Peyer's patch (tissue), 4 donors: ENCODE measurements at regions not wholly inside any gene's neighbourhood (a gene's known extent, or its start where the extent isn't known, plus 50 kb on each side); places are given as distances from the start of the nearest gene placed in this dataset.

Experiments
- DNase-seq, 3 donors: peaks; one replicate each; pipeline ENCODE4 v3.0.0-alpha.2; 2017 to 2019
- H3K27ac ChIP-seq, 4 donors: fragments of 200-600 bp; sonication (generic); one replicate each; pipeline ENCODE4 v1.5.1; 2016 to 2019
- H3K27me3 ChIP-seq, 2 donors: fragments of 200-600 bp; sonication (generic); one replicate each; pipeline ENCODE4 v1.5.1; 2019
- H3K36me3 ChIP-seq, 3 donors: fragments of 200-600 bp; sonication (generic); one replicate each; pipeline ENCODE4 v1.5.1; 2016 to 2019
- H3K4me1 ChIP-seq, 4 donors: fragments of 200-600 bp; sonication (generic); one replicate each; pipeline ENCODE4 v1.5.1; 2016 to 2019
- H3K4me3 ChIP-seq, 4 donors: fragments of 200-600 bp; sonication (generic); 1 replicate in 3 of 4; 2 replicates in 1 of 4; pipeline ENCODE4 v1.5.1; 2016 to 2019; ENCODE audit warnings: mild to moderate bottlenecking in 1 of 4
- H3K9me3 ChIP-seq, 4 donors: fragments of 200-600 bp; sonication (generic); one replicate each; pipeline ENCODE4 v1.5.1; 2016 to 2019; ENCODE audit warnings: mild to moderate bottlenecking in 1 of 4
- POLR2A ChIP-seq, 2 donors: fragments of 450-650 bp; IDR thresholded peaks; one replicate each; pipeline ENCODE4 v1.5.1; 2017; ENCODE audit warnings: antibody characterized with exemption in 2 of 2, mild to moderate bottlenecking in 2 of 2, moderate library complexity in 2 of 2
- TF ChIP-seq, protein P1 (sequence below), 6 experiments: fragments of 450-650 bp in 4 of 6; fragments of 200-600 bp in 2 of 6; sonication (generic) in 1 of 6; IDR thresholded peaks; one replicate each; pipeline ENCODE4 v1.5.1; 2017 to 2019; ENCODE audit warnings: antibody characterized with exemption in 6 of 6, mild to moderate bottlenecking in 3 of 6, moderate library complexity in 1 of 6

DNA sequence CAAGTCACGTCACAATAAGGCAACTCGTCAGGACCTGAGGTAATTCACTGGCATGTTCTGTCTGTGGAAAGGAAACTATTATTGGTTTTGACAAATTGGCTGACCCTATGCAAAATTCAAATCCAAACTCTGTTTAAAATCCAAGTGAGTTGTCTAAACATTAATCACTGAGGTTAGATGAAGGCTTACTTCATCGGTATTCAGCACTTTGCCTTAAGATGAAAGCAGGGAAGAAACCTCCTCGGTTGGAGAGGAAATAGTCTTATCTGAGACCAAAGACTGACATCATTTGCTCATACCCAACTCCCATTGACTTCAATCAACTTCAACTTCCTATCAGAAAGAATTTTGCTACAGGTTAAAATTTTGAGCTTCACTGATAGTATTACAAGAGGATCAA lies 355.1 kb upstream of the MBL2 start:
- no peaks in the 10 kb centered on the region for H3K4me1 ChIP-seq
- TF ChIP-seq POLR2A (IDR thresholded peaks at IDR 0.05), result no peak
- TF ChIP-seq, protein P1, sequence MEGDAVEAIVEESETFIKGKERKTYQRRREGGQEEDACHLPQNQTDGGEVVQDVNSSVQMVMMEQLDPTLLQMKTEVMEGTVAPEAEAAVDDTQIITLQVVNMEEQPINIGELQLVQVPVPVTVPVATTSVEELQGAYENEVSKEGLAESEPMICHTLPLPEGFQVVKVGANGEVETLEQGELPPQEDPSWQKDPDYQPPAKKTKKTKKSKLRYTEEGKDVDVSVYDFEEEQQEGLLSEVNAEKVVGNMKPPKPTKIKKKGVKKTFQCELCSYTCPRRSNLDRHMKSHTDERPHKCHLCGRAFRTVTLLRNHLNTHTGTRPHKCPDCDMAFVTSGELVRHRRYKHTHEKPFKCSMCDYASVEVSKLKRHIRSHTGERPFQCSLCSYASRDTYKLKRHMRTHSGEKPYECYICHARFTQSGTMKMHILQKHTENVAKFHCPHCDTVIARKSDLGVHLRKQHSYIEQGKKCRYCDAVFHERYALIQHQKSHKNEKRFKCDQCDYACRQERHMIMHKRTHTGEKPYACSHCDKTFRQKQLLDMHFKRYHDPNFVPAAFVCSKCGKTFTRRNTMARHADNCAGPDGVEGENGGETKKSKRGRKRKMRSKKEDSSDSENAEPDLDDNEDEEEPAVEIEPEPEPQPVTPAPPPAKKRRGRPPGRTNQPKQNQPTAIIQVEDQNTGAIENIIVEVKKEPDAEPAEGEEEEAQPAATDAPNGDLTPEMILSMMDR (IDR thresholded peaks at IDR 0.05), result no peak
- H3K36me3 ChIP-seq, result no peaks in the 10 kb centered on the region
- no peak for DNase-seq
- no peak overlapping the region for H3K27ac ChIP-seq
- no peak overlapping the region for H3K4me3 ChIP-seq
- no peaks in the 10 kb centered on the region for H3K27me3 ChIP-seq
- H3K9me3 ChIP-seq, result no peaks in the 10 kb centered on the region

DNA sequence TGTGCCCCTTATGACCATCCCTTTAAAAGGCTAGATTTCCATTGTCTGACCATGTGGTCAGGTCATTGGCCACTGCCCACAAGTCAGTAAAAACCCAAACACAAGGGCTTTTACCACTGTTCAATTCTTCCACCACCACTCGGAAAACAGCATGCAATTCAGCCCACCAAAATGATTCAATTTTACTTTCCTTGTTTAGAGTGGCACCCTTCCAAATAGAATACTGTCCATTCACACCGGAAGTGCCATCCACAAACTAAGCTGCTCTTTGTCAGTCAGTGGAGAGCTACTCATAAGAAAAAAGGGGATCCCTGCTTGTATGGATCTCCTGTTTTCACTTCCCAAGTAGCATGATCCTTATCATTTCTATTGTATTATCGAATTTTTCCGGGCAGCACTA lies 350.7 kb upstream of the MBL2 start:
- H3K36me3 ChIP-seq, result no peaks in the 10 kb centered on the region
- no peaks in the 10 kb centered on the region for H3K4me1 ChIP-seq
- no peaks in the 10 kb centered on the region for H3K27me3 ChIP-seq
- H3K9me3 ChIP-seq, result no peaks in the 10 kb centered on the region
- TF ChIP-seq, protein P1 (IDR thresholded peaks at IDR 0.05), result no peak
- no peak for TF ChIP-seq POLR2A (IDR thresholded peaks at IDR 0.05)
- no peak overlapping the region for H3K4me3 ChIP-seq
- DNase-seq, result no peak
- H3K27ac ChIP-seq, result no peak overlapping the region

DNA sequence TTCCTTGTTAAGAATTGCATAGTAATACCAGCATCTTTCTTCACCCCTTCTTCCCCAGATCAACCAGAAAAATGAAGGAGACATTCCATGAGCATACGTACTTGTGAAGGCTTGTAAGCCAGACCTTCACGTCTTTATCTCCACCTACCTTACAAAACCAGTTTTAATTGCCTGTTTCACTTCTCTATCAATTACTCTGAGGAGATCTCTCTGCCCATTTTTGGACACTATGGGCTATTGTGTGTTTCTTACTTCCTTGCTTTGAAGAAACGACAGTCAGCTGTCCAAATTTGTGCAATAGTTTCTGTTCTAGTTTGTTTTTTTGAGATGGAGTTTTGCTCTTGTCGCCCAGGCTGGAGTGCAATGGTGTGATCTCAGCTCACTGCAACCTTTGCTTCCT lies 349.7 kb upstream of the MBL2 start:
- H3K27me3 ChIP-seq, result no peaks in the 10 kb centered on the region
- H3K36me3 ChIP-seq, result no peaks in the 10 kb centered on the region
- no peaks in the 10 kb centered on the region for H3K4me1 ChIP-seq
- no peak for TF ChIP-seq POLR2A (IDR thresholded peaks at IDR 0.05)
- TF ChIP-seq, protein P1 (IDR thresholded peaks at IDR 0.05), result no peak
- no peak overlapping the region for H3K4me3 ChIP-seq
- H3K9me3 ChIP-seq, result no peaks in the 10 kb centered on the region
- no peak overlapping the region for H3K27ac ChIP-seq
- DNase-seq, result no peak

DNA sequence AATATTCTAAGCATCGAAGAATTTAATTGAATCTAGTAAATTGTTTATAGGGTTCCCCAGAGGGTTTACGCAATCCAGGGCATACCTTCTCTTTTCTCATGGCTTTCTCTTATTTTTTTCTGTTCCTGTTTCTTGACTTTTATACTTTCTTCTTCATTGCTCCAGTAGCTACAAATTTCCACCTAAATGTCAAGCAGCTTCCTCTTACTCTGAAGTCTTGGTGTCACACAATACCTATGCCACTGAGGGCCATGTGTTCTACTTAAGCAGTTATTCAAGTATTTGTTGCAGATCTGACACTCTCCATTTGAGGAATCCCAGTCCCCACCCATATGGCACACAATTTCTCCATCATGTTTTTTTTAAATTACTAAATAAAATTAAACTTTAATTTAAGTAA lies 343.1 kb upstream of the MBL2 start:
- DNase-seq, result no peak
- no peak for TF ChIP-seq POLR2A (IDR thresholded peaks at IDR 0.05)
- TF ChIP-seq, protein P1 (IDR thresholded peaks at IDR 0.05), result no peak
- no peaks in the 10 kb centered on the region for H3K36me3 ChIP-seq
- H3K27me3 ChIP-seq, result no peaks in the 10 kb centered on the region
- no peak overlapping the region for H3K27ac ChIP-seq
- H3K4me1 ChIP-seq, result no peaks in the 10 kb centered on the region
- no peak overlapping the region for H3K4me3 ChIP-seq
- no peaks in the 10 kb centered on the region for H3K9me3 ChIP-seq

DNA sequence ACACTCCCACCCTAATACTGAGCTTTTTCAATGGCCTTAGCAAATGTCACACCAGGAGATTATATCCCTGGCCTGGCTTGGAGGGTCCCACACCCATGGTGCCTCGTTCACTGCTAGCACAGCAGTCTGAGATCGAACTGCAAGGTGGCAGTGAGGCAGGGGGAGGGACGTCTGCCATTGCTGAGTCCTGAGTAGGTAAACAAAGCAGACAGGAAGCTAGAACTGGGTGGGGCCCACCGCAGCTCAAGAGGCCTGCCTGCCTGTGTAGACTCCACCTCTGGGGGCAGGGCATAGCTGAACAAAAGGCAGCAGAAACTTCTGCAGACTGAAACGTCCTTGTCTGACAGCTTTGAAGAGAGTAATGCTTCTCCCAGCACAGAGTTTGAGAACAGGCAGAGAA lies 338.9 kb upstream of the MBL2 start:
- Histone ChIP-seq H3K4me1 (no peaks in the 10 kb centered on the region), H3K9me3 (no peaks in the 10 kb centered on the region), H3K27me3 (no peaks in the 10 kb centered on the region), H3K27ac (no peak overlapping the region), H3K4me3 (no peak overlapping the region), H3K36me3 (no peaks in the 10 kb centered on the region)
- TF ChIP-seq POLR2A (IDR thresholded peaks at IDR 0.05), result no peak
- TF ChIP-seq, protein P1 (IDR thresholded peaks at IDR 0.05), result no peak
- DNase-seq, result no peak

DNA sequence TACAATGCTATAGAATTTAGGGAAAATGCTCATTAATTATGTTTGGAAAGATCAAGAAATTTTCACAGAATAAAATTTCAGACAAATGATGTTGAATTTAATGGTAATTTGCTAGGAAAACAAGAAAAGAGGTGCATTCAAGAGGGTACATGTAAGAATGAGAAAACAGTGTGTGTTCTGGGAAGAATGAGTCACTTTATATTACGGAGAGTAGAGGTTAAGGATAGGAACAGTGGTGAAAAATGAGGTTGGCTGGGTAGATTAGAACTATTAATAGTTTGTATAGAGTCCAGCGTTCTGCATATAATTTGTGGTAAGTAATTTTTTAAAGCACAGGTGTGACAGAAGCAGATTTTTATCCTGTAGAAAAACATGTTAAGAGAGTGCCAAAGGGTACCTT lies 336.7 kb upstream of the MBL2 start:
- no peak overlapping the region for H3K4me3 ChIP-seq
- TF ChIP-seq POLR2A (IDR thresholded peaks at IDR 0.05), result no peak
- TF ChIP-seq, protein P1 (IDR thresholded peaks at IDR 0.05), result no peak

More for the DNA sequence above, 336.7 kb upstream of the MBL2 start:
- DNase-seq, result no peak
- Histone ChIP-seq H3K4me1 (no peaks in the 10 kb centered on the region), H3K27ac (no peak overlapping the region), H3K36me3 (no peaks in the 10 kb centered on the region), H3K9me3 (no peaks in the 10 kb centered on the region), H3K27me3 (no peaks in the 10 kb centered on the region)
